Right forelimb (tissue), 1 donor: ENCODE measurements at regions not wholly inside any gene's neighbourhood (a gene's known extent, or its start where the extent isn't known, plus 50 kb on each side); places are given as distances from the start of the nearest gene placed in this dataset.
A peak's percentile ranks its signal among the peaks of the same experiment; 100 is the strongest.

Experiments
- DNase-seq: peaks from one replicate; pipeline ENCODE4 v3.0.0-alpha.2; 2018

- DNase-seq, result peak; percentile 19
These were observed 107.3 kb upstream of the PRR20G start for GRCh38 chr3:127394984-127395662.

- DNase-seq, result peak; percentile 20
These were observed 106.2 kb upstream of the PRR20G start for GRCh38 chr3:127394031-127394430.

GRCh38 chr3:127393131-127393820 lies 105.4 kb upstream of the PRR20G start:
- peak; percentile 7 for DNase-seq

GRCh38 chr3:127392156-127392490 lies 104.3 kb upstream of the PRR20G start:
- DNase-seq, result no peak

GRCh38 chr3:127391436-127392155 lies 103.8 kb upstream of the PRR20G start:
- DNase-seq, result peak; percentile 42

GRCh38 chr3:127390365-127391025 lies 102.6 kb upstream of the PRR20G start:
- DNase-seq, result no peak

GRCh38 chr3:127389913-127390312 lies 102.1 kb upstream of the PRR20G start:
- no peak for DNase-seq

GRCh38 chr3:127389420-127389819 lies 101.6 kb upstream of the PRR20G start:
- DNase-seq, result no peak

GRCh38 chr3:127388427-127388826 lies 100.6 kb upstream of the PRR20G start:
- DNase-seq, result no peak

GRCh38 chr3:127387556-127388153 lies 99.8 kb upstream of the PRR20G start:
- DNase-seq, result no peak

- DNase-seq, result no peak
These were observed 99.3 kb upstream of the PRR20G start for GRCh38 chr3:127387119-127387518.

- no peak for DNase-seq
These were observed 98.6 kb upstream of the PRR20G start for GRCh38 chr3:127386490-127386889.

GRCh38 chr3:127385540-127385870 lies 97.7 kb upstream of the PRR20G start:
- DNase-seq, result no peak

- no peak for DNase-seq
These were observed 97.1 kb upstream of the PRR20G start for GRCh38 chr3:127384717-127385539.

- no peak for DNase-seq
These were observed 95.9 kb upstream of the PRR20G start for GRCh38 chr3:127383656-127384179.

- no peak for DNase-seq
These were observed 90.2 kb upstream of the PRR20G start for GRCh38 chr3:127377801-127378655.

- DNase-seq, result peak; percentile 31
These were observed 87.5 kb upstream of the PRR20G start for GRCh38 chr3:127375151-127375930.

GRCh38 chr3:127374086-127375010 lies 86.5 kb upstream of the PRR20G start:
- peak; percentile 34 for DNase-seq
